ENCODE measurements at regions not wholly inside any gene's neighbourhood (a gene's known extent, or its start where the extent isn't known, plus 50 kb on each side); places are given as distances from the start of the nearest gene placed in this dataset.
A peak's percentile ranks its signal among the peaks of the same experiment; 100 is the strongest.

GRCh38 chr2:120933693-120934573 is 198.3 kb downstream of the GLI2 start:
- peak overlapping the region; percentile 60 to 63 for H3K27ac ChIP-seq
- H3K4me3 ChIP-seq = no peak overlapping the region
- WGBS, 10 experiments = 0 to 74% (median 55%) methylated on average over 2 to 8 of the region's 19 CpGs; no CpG with 5 or more reads in 4 of the 10 experiments
- ATAC-seq (replicated peaks in 6 of 8) = peak in 6 of 8 experiments; percentile 12 to 59 (median 34)
- H3K4me1 ChIP-seq (replicated peaks in 1 of 2) = peaks cover 39 to 43% of the 10 kb centered on the region in 2 donors
- in situ Hi-C loops (cut with MboI; ENCODE audit: low pct_unique_long_range_greater_than_20kb in 2 of 9, low sequenced_read_pairs in 9 of 9, unreplicated experiment in 9 of 9) = no loop called here

DNA sequence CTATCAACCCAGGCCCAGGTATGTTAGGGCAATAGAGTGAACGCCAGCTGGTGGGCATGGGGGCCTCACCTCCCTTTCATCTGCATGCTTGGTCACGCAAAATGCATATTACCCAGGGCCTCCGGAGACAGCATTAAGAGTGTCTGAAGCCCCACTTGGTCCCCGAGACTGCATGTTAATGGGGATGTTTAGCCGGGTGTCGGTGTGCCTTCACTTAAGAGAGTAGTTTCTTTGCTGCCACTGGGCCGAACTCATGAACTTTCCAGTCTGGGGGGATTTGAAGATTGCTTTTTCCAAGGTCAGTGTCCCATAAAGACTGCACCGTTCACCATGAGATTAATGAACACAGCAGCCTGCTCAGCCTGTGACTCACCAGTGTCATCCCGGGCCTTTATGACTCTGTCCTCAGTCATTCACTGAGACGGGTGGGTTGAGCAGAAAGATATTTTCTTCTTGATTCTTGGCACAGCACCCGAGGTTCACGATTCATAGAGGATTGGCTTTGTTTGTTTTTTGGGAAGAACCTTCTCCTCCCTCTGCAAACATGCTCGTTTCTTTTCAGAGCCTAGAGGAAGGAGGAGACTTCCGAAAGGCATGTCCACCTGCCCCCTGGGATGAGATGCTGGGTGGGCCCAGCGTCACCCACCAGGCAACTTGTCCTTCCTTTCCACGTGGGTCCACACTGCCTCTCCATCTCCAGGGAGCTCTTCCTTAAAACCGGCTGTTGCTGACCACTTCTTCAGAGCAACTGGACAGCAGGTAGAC is 199.1 kb downstream of the GLI2 start:
- in situ Hi-C loops (cut with MboI; ENCODE audit: low pct_unique_long_range_greater_than_20kb in 2 of 9, low sequenced_read_pairs in 9 of 9, unreplicated experiment in 9 of 9) = no loop called here
- H3K4me3 ChIP-seq = no peak overlapping the region
- 18 to 100% (median 39%) methylated on average over 2 to 13 of the region's 17 CpGs; no CpG with 5 or more reads in 4 of the 10 experiments for WGBS, 10 experiments
- peaks cover 43 to 48% of the 10 kb centered on the region in 2 donors for H3K4me1 ChIP-seq (replicated peaks in 1 of 2)
- H3K27ac ChIP-seq = peak overlapping the region; percentile 60 to 63
- ATAC-seq (replicated peaks in 6 of 8) = peak; percentile 67 to 96 (median 91)

- Histone ChIP-seq H3K27ac (peak overlapping the region; percentile 60 to 63), H3K4me1 (replicated peaks in 1 of 2) (peaks cover 45 to 48% of the 10 kb centered on the region in 2 donors), H3K4me3 (no peak overlapping the region)
- WGBS, 10 experiments = 43 to 100% (median 62%) methylated on average over 1 to 10 of the region's 26 CpGs; no CpG with 5 or more reads in 1 of the 10 experiments
- in situ Hi-C loops (cut with MboI; ENCODE audit: low pct_unique_long_range_greater_than_20kb in 2 of 9, low sequenced_read_pairs in 9 of 9, unreplicated experiment in 9 of 9) = no loop called here
- ATAC-seq (replicated peaks in 6 of 8) = peak in 5 of 8 experiments; percentile 11 to 29 (median 18)
These were observed 200.0 kb downstream of the GLI2 start for GRCh38 chr2:120935339-120936313.

- 40 to 100% (median 86%) methylated on average over 1 to 10 of the region's 10 CpGs; no CpG with 5 or more reads in 4 of the 10 experiments for WGBS, 10 experiments
- no peak for ATAC-seq (replicated peaks in 6 of 8)
- Histone ChIP-seq H3K27ac (no peak overlapping the region), H3K4me3 (no peak overlapping the region), H3K4me1 (replicated peaks in 1 of 2) (peaks cover 45 to 51% of the 10 kb centered on the region in 2 donors)
- in situ Hi-C loops (cut with MboI; ENCODE audit: low pct_unique_long_range_greater_than_20kb in 2 of 9, low sequenced_read_pairs in 9 of 9, unreplicated experiment in 9 of 9) = no loop called here
These were observed 201.0 kb downstream of the GLI2 start for GRCh38 chr2:120936476-120937334.

DNA sequence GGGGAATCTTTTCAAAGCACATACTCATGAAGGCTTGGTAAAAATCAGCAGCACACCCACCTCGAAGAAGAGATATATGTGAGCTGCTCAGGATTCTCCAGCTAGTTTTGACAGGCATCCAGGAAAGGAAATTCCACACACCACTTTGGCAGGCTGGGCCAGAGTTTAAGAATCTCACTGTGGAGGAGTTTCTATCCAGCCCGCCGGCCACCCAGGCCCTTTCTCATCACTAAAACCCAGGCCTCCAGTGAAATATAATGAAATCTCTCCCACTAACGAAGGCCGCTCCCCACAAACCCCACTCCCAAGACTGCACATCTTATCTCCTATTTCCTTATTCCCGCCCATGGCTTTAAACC is 202.0 kb downstream of the GLI2 start:
- WGBS, 10 experiments = 30 to 100% (median 100%) methylated on average over 1 to 3 of the region's 6 CpGs; no CpG with 5 or more reads in 4 of the 10 experiments
- in situ Hi-C loops (cut with MboI; ENCODE audit: low pct_unique_long_range_greater_than_20kb in 2 of 9, low sequenced_read_pairs in 9 of 9, unreplicated experiment in 9 of 9) = no loop called here
- H3K27ac ChIP-seq = no peak overlapping the region
- H3K4me1 ChIP-seq (replicated peaks in 1 of 2) = peaks cover 43 to 49% of the 10 kb centered on the region in 2 donors
- no peak for ATAC-seq (replicated peaks in 6 of 8)
- no peak overlapping the region for H3K4me3 ChIP-seq

GRCh38 chr2:120938045-120938771 is 202.5 kb downstream of the GLI2 start:
- no peak for ATAC-seq (replicated peaks in 6 of 8)
- Histone ChIP-seq H3K4me3 (no peak overlapping the region), H3K27ac (no peak overlapping the region), H3K4me1 (replicated peaks in 1 of 2) (peaks cover 37 to 44% of the 10 kb centered on the region in 2 donors)
- 0 to 69% (median 40%) methylated on average over 1 to 5 of the region's 11 CpGs; no CpG with 5 or more reads in 1 of the 10 experiments for WGBS, 10 experiments
- in situ Hi-C loops (cut with MboI; ENCODE audit: low pct_unique_long_range_greater_than_20kb in 2 of 9, low sequenced_read_pairs in 9 of 9, unreplicated experiment in 9 of 9) = no loop called here

- Histone ChIP-seq H3K27ac (no peak overlapping the region), H3K4me3 (no peak overlapping the region), H3K4me1 (replicated peaks in 1 of 2) (peaks cover 22 to 28% of the 10 kb centered on the region in 2 donors)
- 13 to 96% (median 67%) methylated on average over 1 to 9 of the region's 9 CpGs; no CpG with 5 or more reads in 1 of the 10 experiments for WGBS, 10 experiments
- ATAC-seq (replicated peaks in 6 of 8) = peak in 5 of 8 experiments; percentile 26 to 63 (median 42)
- in situ Hi-C loops (cut with MboI; ENCODE audit: low pct_unique_long_range_greater_than_20kb in 2 of 9, low sequenced_read_pairs in 9 of 9, unreplicated experiment in 9 of 9) = no loop called here
These were observed 204.1 kb downstream of the GLI2 start for GRCh38 chr2:120939595-120940318.

DNA sequence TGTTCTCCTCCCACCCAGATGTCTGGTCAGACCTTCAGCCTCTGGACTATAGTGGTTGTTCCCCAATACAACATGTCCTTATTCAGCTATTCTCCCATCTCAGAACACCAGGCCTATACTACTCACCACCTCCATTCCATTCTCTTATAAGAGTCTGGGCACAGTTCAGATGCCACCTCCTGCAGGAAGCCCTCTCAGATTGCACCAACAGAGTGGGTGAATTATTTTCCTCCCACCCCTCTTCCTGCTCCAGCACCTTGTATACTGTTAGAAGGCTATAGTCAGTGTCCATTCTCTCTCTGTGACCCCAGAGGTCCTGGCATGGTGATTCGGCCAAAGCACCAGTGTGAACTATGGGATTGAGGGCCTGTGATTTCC is 204.6 kb downstream of the GLI2 start:
- H3K27ac ChIP-seq = no peak overlapping the region
- in situ Hi-C loops (cut with MboI; ENCODE audit: low pct_unique_long_range_greater_than_20kb in 2 of 9, low sequenced_read_pairs in 9 of 9, unreplicated experiment in 9 of 9) = no loop called here
- ATAC-seq (replicated peaks in 6 of 8) = no peak
- WGBS, 10 experiments = 100% methylated on average over 1 of the region's 1 CpG; no CpG with 5 or more reads in 8 of the 10 experiments
- H3K4me1 ChIP-seq (replicated peaks in 1 of 2) = peaks cover 16 to 23% of the 10 kb centered on the region in 2 donors
- H3K4me3 ChIP-seq = no peak overlapping the region

DNA sequence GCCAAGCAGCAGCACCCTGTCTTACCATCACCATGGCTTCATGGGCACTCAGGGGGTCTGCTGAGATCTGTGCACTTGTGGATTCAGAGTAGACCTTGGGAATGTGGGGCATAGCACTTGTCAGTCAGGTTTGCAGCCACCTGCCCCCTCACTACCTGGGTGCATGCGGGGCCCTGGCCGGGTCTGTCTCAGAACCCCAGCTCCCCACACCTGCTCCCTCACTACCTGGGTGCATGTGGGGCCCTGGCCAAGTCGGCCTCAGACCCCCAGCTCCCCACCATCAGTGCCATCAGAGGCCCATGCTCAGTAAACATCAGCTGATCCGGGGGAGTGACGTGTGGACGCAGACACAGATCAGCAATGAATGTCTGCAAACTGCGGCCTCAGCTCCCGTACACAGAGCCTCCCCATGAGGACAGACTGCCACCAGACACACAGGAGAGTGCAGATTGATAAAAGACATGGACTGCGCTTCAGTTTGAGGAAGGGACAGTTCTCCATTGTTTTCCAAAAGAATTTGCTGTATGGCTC is 205.1 kb downstream of the GLI2 start:
- no peak overlapping the region for H3K4me3 ChIP-seq
- 86 to 100% (median 92%) methylated on average over 2 to 9 of the region's 9 CpGs; no CpG with 5 or more reads in 4 of the 10 experiments for WGBS, 10 experiments
- ATAC-seq (replicated peaks in 6 of 8) = no peak
- in situ Hi-C loops (cut with MboI; ENCODE audit: low pct_unique_long_range_greater_than_20kb in 2 of 9, low sequenced_read_pairs in 9 of 9, unreplicated experiment in 9 of 9) = no loop called here
- H3K27ac ChIP-seq = no peak overlapping the region
- peaks cover 12 to 21% of the 10 kb centered on the region in 2 donors for H3K4me1 ChIP-seq (replicated peaks in 1 of 2)

GRCh38 chr2:120941571-120942120 is 206.0 kb downstream of the GLI2 start:
- peaks cover 16 to 28% of the 10 kb centered on the region in 2 donors for H3K4me1 ChIP-seq (replicated peaks in 1 of 2)
- no peak for ATAC-seq (replicated peaks in 6 of 8)
- in situ Hi-C loops (cut with MboI; ENCODE audit: low pct_unique_long_range_greater_than_20kb in 2 of 9, low sequenced_read_pairs in 9 of 9, unreplicated experiment in 9 of 9) = no loop called here
- no peak overlapping the region for H3K4me3 ChIP-seq
- WGBS, 10 experiments = 70 to 100% (median 86%) methylated on average over 1 to 5 of the region's 11 CpGs; no CpG with 5 or more reads in 2 of the 10 experiments
- no peak overlapping the region for H3K27ac ChIP-seq

All from motor neuron (in vitro differentiated cells).